GDM1 (cell line): ENCODE measurements at regions not wholly inside any gene's neighbourhood (a gene's known extent, or its start where the extent isn't known, plus 50 kb on each side); places are given as distances from the start of the nearest gene placed in this dataset.
"Not testable (repeated sequence)": the region's sequence is repeated elsewhere in the genome, so short reads cannot be mapped to it uniquely, and the experiment has no call there.

Experiments used
- DNase-seq: peaks from one replicate; lab custom pipeline; 2025; lab: John Stamatoyannopoulos, UW

- DNase-seq: no peak
These were observed 415.8 kb upstream of the NR3C2 start for GRCh38 chr4:148857973-148858534.

- DNase-seq: no peak
These were observed 415.2 kb upstream of the NR3C2 start for GRCh38 chr4:148857239-148857972.

- no peak for DNase-seq
These were observed 412.0 kb upstream of the NR3C2 start for GRCh38 chr4:148854203-148854602.

GRCh38 chr4:148852092-148852699 is 410.0 kb upstream of the NR3C2 start:
- no peak for DNase-seq

- DNase-seq: no peak
These were observed 408.2 kb upstream of the NR3C2 start for GRCh38 chr4:148850257-148850995.

GRCh38 chr4:148849581-148849980 is 407.4 kb upstream of the NR3C2 start:
- DNase-seq: no peak

- no peak for DNase-seq
These were observed 405.5 kb upstream of the NR3C2 start for GRCh38 chr4:148847544-148848255.

GRCh38 chr4:148845609-148846008 is 403.4 kb upstream of the NR3C2 start:
- DNase-seq: no peak

- no peak for DNase-seq
These were observed 401.4 kb upstream of the NR3C2 start for GRCh38 chr4:148843625-148844024.

GRCh38 chr4:148842843-148843242 is 400.6 kb upstream of the NR3C2 start:
- DNase-seq: no peak

- DNase-seq: not testable (repeated sequence)
These were observed 395.4 kb upstream of the NR3C2 start for GRCh38 chr4:148837571-148837970.

GRCh38 chr4:148834804-148835631 is 392.8 kb upstream of the NR3C2 start:
- peak; percentile 24 for DNase-seq

- no peak for DNase-seq
These were observed 389.7 kb upstream of the NR3C2 start for GRCh38 chr4:148831945-148832344.

GRCh38 chr4:148828291-148828690 is 386.1 kb upstream of the NR3C2 start:
- no peak for DNase-seq

GRCh38 chr4:148827781-148828180 is 385.6 kb upstream of the NR3C2 start:
- DNase-seq: no peak

GRCh38 chr4:148823419-148823769 is 381.2 kb upstream of the NR3C2 start:
- DNase-seq: no peak

GRCh38 chr4:148822572-148823418 is 380.6 kb upstream of the NR3C2 start:
- no peak for DNase-seq

GRCh38 chr4:148814030-148814429 is 371.8 kb upstream of the NR3C2 start:
- DNase-seq: no peak

GRCh38 chr4:148813289-148813688 is 371.1 kb upstream of the NR3C2 start:
- no peak for DNase-seq

- no peak for DNase-seq
These were observed 369.9 kb upstream of the NR3C2 start for GRCh38 chr4:148812101-148812500.
